Calu3 (cell line): ENCODE measurements at regions not wholly inside any gene's neighbourhood (a gene's known extent, or its start where the extent isn't known, plus 50 kb on each side); places are given as distances from the start of the nearest gene placed in this dataset.

ENCODE experiments used
- BruUV-seq: library from RNA; stranded (reverse); fragments of 400-500 nt; replicated peaks from 2 replicates; lab custom pipeline; 2021; lab: Mats Ljungman, UMichigan
- CTCF ChIA-PET: fragments of 300-600 bp; sonication (Branson Sonifier 250); formaldehyde crosslinking; loops from one replicate; lab custom pipeline; 2022; ENCODE audit warnings: antibody characterized with exemption; lab: Charles Lee
- DNase-seq: peaks from one replicate; pipeline ENCODE4 v3.0.0; 2022
- H3K27ac Mint-ChIP-seq: one replicate; pipeline ENCODE4 v1.8.0; 2022; ENCODE audit warnings: mixed read lengths; ENCODE audit not compliant: unreplicated experiment
- H3K27me3 Mint-ChIP-seq: one replicate; pipeline ENCODE4 v1.8.0; 2022; ENCODE audit warnings: mixed read lengths; ENCODE audit not compliant: unreplicated experiment
- H3K36me3 Mint-ChIP-seq: one replicate; pipeline ENCODE4 v1.8.0; 2022; ENCODE audit warnings: mild to moderate bottlenecking, moderate library complexity, mixed read lengths; ENCODE audit not compliant: insufficient read depth, unreplicated experiment
- H3K4me1 Mint-ChIP-seq: one replicate; pipeline ENCODE4 v1.8.0; 2022; ENCODE audit warnings: mild to moderate bottlenecking, low read depth, mixed read lengths; ENCODE audit not compliant: unreplicated experiment
- H3K4me3 Mint-ChIP-seq: one replicate; pipeline ENCODE4 v1.8.0; 2022; ENCODE audit warnings: mild to moderate bottlenecking, low read depth, moderate library complexity, mixed read lengths; ENCODE audit not compliant: unreplicated experiment
- H3K9me3 Mint-ChIP-seq: one replicate; pipeline ENCODE4 v1.8.0; 2022; ENCODE audit warnings: low read depth, mixed read lengths; ENCODE audit not compliant: unreplicated experiment
- CTCF ChIP-seq: fragments of 200-600 bp; IDR thresholded peaks from one replicate; pipeline ENCODE4 v1.8.0; 2022; ENCODE audit warnings: antibody characterized with exemption; ENCODE audit not compliant: unreplicated experiment
- intact Hi-C: fragments of 100-400 bp; cut with micrococcal nuclease; formaldehyde crosslinking; loops from one replicate; pipeline ENCODE4 v1.10.0; 2022; ENCODE audit not compliant: unreplicated experiment

GRCh38 chr7:115132096-115132495 is 210.2 kb downstream of the MDFIC start:
- BruUV-seq: no TSS peak
- intact Hi-C loops: no loop called here
- H3K4me3 Mint-ChIP-seq: no peak overlapping the region
- CTCF ChIA-PET: no interaction called here
- H3K27ac Mint-ChIP-seq: no peak overlapping the region
- TF ChIP-seq CTCF: no peak
- no peaks in the 10 kb centered on the region for H3K9me3 Mint-ChIP-seq
- DNase-seq: no peak
- H3K27me3 Mint-ChIP-seq: no peaks in the 10 kb centered on the region
- peaks cover 26% of the 10 kb centered on the region for H3K4me1 Mint-ChIP-seq
- peaks cover 4% of the 10 kb centered on the region for H3K36me3 Mint-ChIP-seq

DNA sequence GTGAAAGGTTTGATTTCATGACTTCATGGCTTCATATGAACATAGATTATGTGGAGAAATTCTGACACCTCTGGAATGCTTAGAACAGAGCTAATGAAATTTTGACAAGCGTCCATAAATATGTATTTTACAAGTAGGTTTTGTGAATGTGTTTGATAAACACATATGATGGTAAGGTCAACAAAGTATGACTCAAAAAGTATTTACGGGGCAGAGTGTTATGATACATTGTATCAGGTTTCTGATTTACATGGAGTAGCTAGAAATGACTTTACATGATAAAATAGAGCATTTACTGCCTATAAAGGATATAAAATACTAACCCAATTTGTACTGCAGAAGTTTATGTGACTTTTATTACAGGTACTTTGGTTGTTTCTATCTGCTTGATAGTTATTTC is 206.3 kb downstream of the MDFIC start:
- peaks cover 4% of the 10 kb centered on the region for H3K36me3 Mint-ChIP-seq
- H3K4me3 Mint-ChIP-seq: no peak overlapping the region
- intact Hi-C loops: no loop called here
- CTCF ChIA-PET: no interaction called here
- no peak for TF ChIP-seq CTCF
- BruUV-seq: no TSS peak
- H3K4me1 Mint-ChIP-seq: no peaks in the 10 kb centered on the region
- H3K27me3 Mint-ChIP-seq: no peaks in the 10 kb centered on the region
- no peak overlapping the region for H3K27ac Mint-ChIP-seq
- H3K9me3 Mint-ChIP-seq: no peaks in the 10 kb centered on the region
- DNase-seq: no peak

DNA sequence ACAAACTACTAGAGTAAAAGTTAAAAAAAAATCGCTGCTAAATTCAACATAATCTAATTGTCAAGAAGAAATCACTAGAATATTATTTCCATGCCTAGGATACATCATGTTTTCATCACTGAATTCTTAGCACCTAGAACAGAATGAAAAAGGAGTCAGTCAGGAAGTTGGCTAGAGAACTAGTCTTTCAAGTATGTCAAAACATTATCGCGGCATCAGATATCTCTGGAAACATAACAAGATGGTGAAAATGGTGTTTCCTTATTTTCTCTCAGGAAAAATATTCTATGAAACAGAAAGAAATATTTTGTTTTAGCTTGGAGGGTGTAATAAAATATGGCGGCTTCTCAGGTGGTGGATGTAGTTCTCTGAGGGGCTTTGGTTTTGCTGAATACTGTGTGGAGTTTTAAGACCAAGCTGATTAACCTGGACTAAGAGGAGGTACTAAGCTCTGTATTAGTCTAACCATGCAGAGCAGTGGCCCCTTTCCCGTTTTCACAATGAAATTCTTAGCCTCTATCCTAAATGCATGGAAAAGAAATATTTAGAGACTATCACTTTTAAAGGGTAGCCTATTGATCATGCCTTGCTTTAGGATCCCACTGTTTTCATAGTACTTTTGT is 205.6 kb downstream of the MDFIC start:
- Mint-ChIP-seq H3K36me3 (peaks cover 4% of the 10 kb centered on the region), H3K4me3 (no peak overlapping the region), H3K27ac (no peak overlapping the region), H3K27me3 (no peaks in the 10 kb centered on the region), H3K9me3 (no peaks in the 10 kb centered on the region), H3K4me1 (no peaks in the 10 kb centered on the region)
- DNase-seq: no peak
- no peak for TF ChIP-seq CTCF
- CTCF ChIA-PET: no interaction called here
- no TSS peak for BruUV-seq
- intact Hi-C loops: no loop called here

GRCh38 chr7:115125750-115126149 is 203.9 kb downstream of the MDFIC start:
- Mint-ChIP-seq H3K27me3 (no peaks in the 10 kb centered on the region), H3K27ac (no peak overlapping the region), H3K4me1 (no peaks in the 10 kb centered on the region), H3K4me3 (no peak overlapping the region), H3K36me3 (peaks cover 4% of the 10 kb centered on the region), H3K9me3 (no peaks in the 10 kb centered on the region)
- no TSS peak for BruUV-seq
- TF ChIP-seq CTCF: no peak
- DNase-seq: no peak
- intact Hi-C loops: no loop called here
- CTCF ChIA-PET: no interaction called here
